ENCODE measurements at regions not wholly inside any gene's neighbourhood (a gene's known extent, or its start where the extent isn't known, plus 50 kb on each side); places are given as distances from the start of the nearest gene placed in this dataset.

- DNase-seq = no peak
Measured at GRCh38 chr3:194219826-194220410, 84.0 kb downstream of the HES1 start.

- DNase-seq = no peak
Measured at GRCh38 chr3:194220901-194221326, 85.0 kb downstream of the HES1 start.

- no peak for DNase-seq
Measured at GRCh38 chr3:194221336-194221735, 85.4 kb downstream of the HES1 start.

- no peak for DNase-seq
Measured at GRCh38 chr3:194223951-194224350, 88.0 kb downstream of the HES1 start.

- DNase-seq = peak; percentile 13 to 47
Measured at GRCh38 chr3:194224471-194225417, 88.8 kb downstream of the HES1 start.

GRCh38 chr3:194225418-194225812 lies 89.5 kb downstream of the HES1 start:
- DNase-seq = no peak

- DNase-seq = no peak
Measured at GRCh38 chr3:194225988-194226663, 90.2 kb downstream of the HES1 start.

- DNase-seq = no peak
Measured at GRCh38 chr3:194231929-194232832, 96.2 kb downstream of the HES1 start.

GRCh38 chr3:194233150-194233549 lies 97.2 kb downstream of the HES1 start:
- no peak for DNase-seq

- no peak for DNase-seq
Measured at GRCh38 chr3:194235160-194235559, 99.2 kb downstream of the HES1 start.

- DNase-seq = no peak
Measured at GRCh38 chr3:194237110-194237509, 101.2 kb downstream of the HES1 start.

GRCh38 chr3:194240766-194241165 lies 104.8 kb downstream of the HES1 start:
- no peak for DNase-seq

- DNase-seq = no peak
Measured at GRCh38 chr3:194243172-194243837, 107.4 kb downstream of the HES1 start.

GRCh38 chr3:194244167-194244566 lies 107.0 kb downstream of the CPN2 start:
- no peak for DNase-seq

GRCh38 chr3:194245474-194245873 lies 105.7 kb downstream of the CPN2 start:
- no peak for DNase-seq

GRCh38 chr3:194245975-194246561 lies 105.1 kb downstream of the CPN2 start:
- peak; percentile 34 to 39 for DNase-seq

- DNase-seq = no peak
Measured at GRCh38 chr3:194246709-194247349, 104.3 kb downstream of the CPN2 start.

GRCh38 chr3:194247350-194247740 lies 103.8 kb downstream of the CPN2 start:
- DNase-seq = no peak

- DNase-seq = no peak
Measured at GRCh38 chr3:194249323-194250097, 101.6 kb downstream of the CPN2 start.
